Chondrocyte (in vitro differentiated cells): ENCODE measurements at regions not wholly inside any gene's neighbourhood (a gene's known extent, or its start where the extent isn't known, plus 50 kb on each side); places are given as distances from the start of the nearest gene placed in this dataset.

Experiments
- DNase-seq: peaks from one replicate; pipeline ENCODE4 v3.0.0; 2021; ENCODE audit warnings: mixed read lengths, low spot score
- H3K27ac Mint-ChIP-seq: one replicate; pipeline ENCODE4 v1.8.0; 2021; ENCODE audit warnings: mild to moderate bottlenecking, moderate library complexity, mixed read lengths; ENCODE audit not compliant: unreplicated experiment
- H3K27me3 Mint-ChIP-seq: 2 replicates; pipeline ENCODE4 v1.8.0; 2021; ENCODE audit warnings: low read depth, mixed read lengths
- H3K36me3 Mint-ChIP-seq: 2 replicates; pipeline ENCODE4 v1.8.0; 2021; ENCODE audit warnings: low read depth, mixed read lengths
- H3K4me1 Mint-ChIP-seq: 2 replicates; pipeline ENCODE4 v1.8.0; 2021; ENCODE audit warnings: low read depth, mild to moderate bottlenecking, mixed read lengths
- H3K4me3 Mint-ChIP-seq: one replicate; pipeline ENCODE4 v1.8.0; 2021; ENCODE audit warnings: mild to moderate bottlenecking, moderate library complexity, mixed read lengths; ENCODE audit not compliant: unreplicated experiment
- H3K9me3 Mint-ChIP-seq: 2 replicates; pipeline ENCODE4 v1.8.0; 2021; ENCODE audit warnings: low read depth, mixed read lengths
- CTCF ChIP-seq: fragments of 200-600 bp; sonication (generic); IDR thresholded peaks from 2 replicates; pipeline ENCODE4 v1.5.0; 2021; ENCODE audit warnings: antibody characterized with exemption, mild to moderate bottlenecking, moderate library complexity

DNA sequence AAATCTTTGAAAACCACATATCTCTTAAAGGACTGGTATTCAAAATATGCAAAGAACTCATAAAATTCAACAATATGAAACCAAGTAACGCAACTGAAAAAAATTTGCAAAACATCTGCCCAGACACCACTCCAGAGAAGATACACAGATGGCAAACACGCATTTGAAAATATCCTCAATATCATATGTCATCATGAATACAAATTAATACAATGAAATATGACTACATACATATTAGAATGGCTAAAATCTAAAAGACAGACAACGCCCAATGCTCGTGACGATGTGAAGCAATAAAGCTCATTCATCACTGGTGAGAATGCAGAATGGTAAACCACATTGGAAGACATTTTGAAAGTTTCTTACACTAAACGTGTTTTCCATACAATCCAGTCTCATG lies 770.1 kb upstream of the CELF2 start:
- DNase-seq: no peak
- peaks cover 4% of the 10 kb centered on the region for H3K36me3 Mint-ChIP-seq
- no peaks in the 10 kb centered on the region for H3K27me3 Mint-ChIP-seq
- no peak for TF ChIP-seq CTCF
- no peak overlapping the region for H3K4me3 Mint-ChIP-seq
- no peak overlapping the region for H3K27ac Mint-ChIP-seq
- no peaks in the 10 kb centered on the region for H3K4me1 Mint-ChIP-seq
- peaks cover 17% of the 10 kb centered on the region for H3K9me3 Mint-ChIP-seq

DNA sequence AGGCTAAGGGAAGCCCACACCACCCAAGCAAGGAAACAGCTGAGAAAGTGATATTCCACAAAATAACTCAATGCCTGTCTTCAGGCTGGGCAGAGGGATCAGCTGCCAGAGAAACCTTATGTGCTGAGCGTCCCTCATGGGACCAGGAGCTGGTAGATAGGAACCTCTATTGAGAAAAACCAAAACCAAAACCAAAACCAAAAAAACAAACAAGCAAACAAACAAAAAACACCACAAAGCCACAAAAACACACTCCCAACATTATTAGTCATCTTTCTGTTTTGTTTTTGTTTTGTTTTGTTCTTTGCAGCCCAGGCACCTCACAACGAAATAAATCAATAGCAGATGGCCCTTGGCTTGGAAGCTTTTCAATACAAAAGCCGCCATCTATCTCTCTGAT lies 760.8 kb upstream of the CELF2 start:
- peaks cover 9% of the 10 kb centered on the region for H3K9me3 Mint-ChIP-seq
- no peak for TF ChIP-seq CTCF
- DNase-seq: no peak

DNA sequence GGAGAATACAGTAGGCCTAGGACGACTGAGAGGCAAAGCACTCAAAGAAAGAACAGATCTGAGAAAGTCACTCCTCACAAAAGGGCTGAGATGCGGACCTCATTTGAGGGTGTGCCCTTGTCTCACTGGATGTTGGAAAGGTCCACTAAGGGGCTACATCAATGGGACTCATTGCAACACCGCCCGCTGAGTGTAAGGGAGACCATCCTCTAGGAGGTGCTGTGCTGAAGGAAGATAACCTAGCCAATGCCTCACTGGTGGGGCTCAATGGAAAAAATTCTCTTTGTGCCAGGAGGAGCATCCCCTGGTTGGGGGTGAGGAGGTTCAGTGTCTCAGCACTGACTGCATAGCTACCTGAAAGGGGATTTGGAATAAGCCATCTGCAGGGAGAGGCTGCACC lies 758.7 kb upstream of the CELF2 start:
- no peak for DNase-seq
- no peak for TF ChIP-seq CTCF
- H3K9me3 Mint-ChIP-seq: peaks cover 9% of the 10 kb centered on the region
- no peak overlapping the region for H3K4me3 Mint-ChIP-seq
- no peak overlapping the region for H3K27ac Mint-ChIP-seq
- no peaks in the 10 kb centered on the region for H3K4me1 Mint-ChIP-seq
- peaks cover 3% of the 10 kb centered on the region for H3K36me3 Mint-ChIP-seq
- H3K27me3 Mint-ChIP-seq: no peaks in the 10 kb centered on the region

More for the DNA sequence above, 760.8 kb upstream of the CELF2 start:
- H3K27me3 Mint-ChIP-seq: no peaks in the 10 kb centered on the region
- H3K27ac Mint-ChIP-seq: no peak overlapping the region
- H3K4me3 Mint-ChIP-seq: no peak overlapping the region
- peaks cover 3% of the 10 kb centered on the region for H3K36me3 Mint-ChIP-seq
- no peaks in the 10 kb centered on the region for H3K4me1 Mint-ChIP-seq

DNA sequence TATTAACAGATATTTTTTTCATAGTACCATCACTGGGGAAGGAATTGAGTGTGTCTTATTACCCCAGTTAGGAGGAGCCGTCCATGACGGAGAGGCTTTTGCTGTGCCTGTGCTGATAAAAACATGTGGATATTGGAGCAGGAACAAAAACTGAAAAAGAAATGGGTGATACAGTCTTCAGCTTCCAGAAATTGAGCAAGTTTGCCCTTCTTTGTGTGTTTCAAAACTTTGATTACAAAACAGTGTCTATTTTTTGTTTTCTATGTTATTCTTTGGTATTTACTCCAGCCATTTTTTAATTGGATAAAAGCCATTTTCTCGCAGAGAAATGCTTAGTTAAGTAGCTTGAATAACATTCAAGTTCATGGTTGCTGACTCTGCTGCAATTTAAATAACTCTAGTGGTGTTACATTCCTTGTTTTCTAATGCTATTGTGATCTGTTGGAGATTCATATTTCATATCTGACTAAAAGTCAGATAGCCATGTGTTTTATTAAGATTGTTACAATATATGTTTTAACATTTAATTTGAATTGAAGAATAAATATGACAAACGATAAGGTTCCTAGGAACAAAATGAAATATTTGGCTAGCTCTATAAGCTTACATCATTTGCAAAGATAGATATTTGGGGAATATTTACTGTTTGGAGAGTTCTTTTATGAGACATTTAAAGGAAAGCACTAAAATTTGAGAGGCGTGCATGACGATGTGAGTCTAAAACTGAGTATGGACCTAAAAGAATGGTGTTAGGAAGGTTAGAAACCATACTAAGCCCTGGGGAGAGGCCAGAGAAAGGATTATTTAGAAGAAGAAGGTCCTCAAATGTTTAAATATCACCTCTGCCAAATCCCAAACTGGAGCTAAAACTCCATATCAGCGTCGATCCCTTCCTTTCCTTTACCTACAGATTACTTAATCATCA lies 747.3 kb upstream of the CELF2 start:
- Mint-ChIP-seq H3K27ac (no peak overlapping the region), H3K27me3 (no peaks in the 10 kb centered on the region), H3K4me3 (no peak overlapping the region), H3K9me3 (no peaks in the 10 kb centered on the region), H3K4me1 (no peaks in the 10 kb centered on the region), H3K36me3 (no peaks in the 10 kb centered on the region)
- no peak for TF ChIP-seq CTCF
- no peak for DNase-seq

GRCh38 chr10:10271639-10272192 lies 746.0 kb upstream of the CELF2 start:
- H3K4me1 Mint-ChIP-seq: no peaks in the 10 kb centered on the region
- H3K27me3 Mint-ChIP-seq: no peaks in the 10 kb centered on the region
- DNase-seq: no peak
- H3K9me3 Mint-ChIP-seq: no peaks in the 10 kb centered on the region
- no peak for TF ChIP-seq CTCF
- H3K27ac Mint-ChIP-seq: no peak overlapping the region
- H3K4me3 Mint-ChIP-seq: no peak overlapping the region
- H3K36me3 Mint-ChIP-seq: no peaks in the 10 kb centered on the region
